ENCODE measurements at regions not wholly inside any gene's neighbourhood (a gene's known extent, or its start where the extent isn't known, plus 50 kb on each side); places are given as distances from the start of the nearest gene placed in this dataset.

DNA sequence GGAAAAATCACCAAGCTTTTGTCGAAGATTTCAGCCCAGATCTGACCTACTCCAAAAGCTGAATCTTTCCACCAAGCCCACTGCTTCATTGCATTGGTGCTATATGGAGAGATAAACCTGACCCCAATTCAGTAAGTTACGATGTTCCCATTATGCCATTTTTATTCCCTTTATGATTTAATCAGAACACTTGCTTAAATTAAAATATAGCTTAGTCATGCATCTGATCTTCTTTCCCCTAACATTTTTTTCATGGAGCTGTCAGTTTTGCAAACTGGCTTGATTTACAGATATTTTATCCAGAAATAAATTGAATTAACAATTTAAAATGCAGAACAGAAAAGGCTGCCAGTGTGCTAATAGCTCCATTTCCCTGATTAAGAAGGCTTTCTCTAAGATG, 503.5 kb upstream of the C1orf87 start:
- TF ChIP-seq, protein P1, sequence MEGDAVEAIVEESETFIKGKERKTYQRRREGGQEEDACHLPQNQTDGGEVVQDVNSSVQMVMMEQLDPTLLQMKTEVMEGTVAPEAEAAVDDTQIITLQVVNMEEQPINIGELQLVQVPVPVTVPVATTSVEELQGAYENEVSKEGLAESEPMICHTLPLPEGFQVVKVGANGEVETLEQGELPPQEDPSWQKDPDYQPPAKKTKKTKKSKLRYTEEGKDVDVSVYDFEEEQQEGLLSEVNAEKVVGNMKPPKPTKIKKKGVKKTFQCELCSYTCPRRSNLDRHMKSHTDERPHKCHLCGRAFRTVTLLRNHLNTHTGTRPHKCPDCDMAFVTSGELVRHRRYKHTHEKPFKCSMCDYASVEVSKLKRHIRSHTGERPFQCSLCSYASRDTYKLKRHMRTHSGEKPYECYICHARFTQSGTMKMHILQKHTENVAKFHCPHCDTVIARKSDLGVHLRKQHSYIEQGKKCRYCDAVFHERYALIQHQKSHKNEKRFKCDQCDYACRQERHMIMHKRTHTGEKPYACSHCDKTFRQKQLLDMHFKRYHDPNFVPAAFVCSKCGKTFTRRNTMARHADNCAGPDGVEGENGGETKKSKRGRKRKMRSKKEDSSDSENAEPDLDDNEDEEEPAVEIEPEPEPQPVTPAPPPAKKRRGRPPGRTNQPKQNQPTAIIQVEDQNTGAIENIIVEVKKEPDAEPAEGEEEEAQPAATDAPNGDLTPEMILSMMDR (IDR thresholded peaks at IDR 0.05; ENCODE audit: low read depth, low read length): no peak
- TF ChIP-seq EZH2phosphoT487 (IDR thresholded peaks at IDR 0.05; ENCODE audit: low read depth): no peak

All from OCI-LY3 (cell line).